Nephron progenitor cell (in vitro differentiated cells): ENCODE measurements at regions not wholly inside any gene's neighbourhood (a gene's known extent, or its start where the extent isn't known, plus 50 kb on each side); places are given as distances from the start of the nearest gene placed in this dataset.

Experiments
- DNase-seq: peaks from one replicate; pipeline ENCODE4 v3.0.0; 2021
- H3K27ac Mint-ChIP-seq: 2 replicates; pipeline ENCODE4 v1.8.0; 2021; ENCODE audit warnings: mild to moderate bottlenecking, moderate library complexity, mixed read lengths
- H3K27me3 Mint-ChIP-seq: 2 replicates; pipeline ENCODE4 v1.8.0; 2021; ENCODE audit warnings: mild to moderate bottlenecking, low read depth, mixed read lengths; ENCODE audit not compliant: poor library complexity
- H3K36me3 Mint-ChIP-seq: 2 replicates; pipeline ENCODE4 v1.8.0; 2021; ENCODE audit warnings: low read depth, mixed read lengths
- H3K4me1 Mint-ChIP-seq: 2 replicates; pipeline ENCODE4 v1.8.0; 2021; ENCODE audit warnings: mixed read lengths
- H3K4me3 Mint-ChIP-seq: 2 replicates; pipeline ENCODE4 v1.8.0; 2021; ENCODE audit warnings: mild to moderate bottlenecking, moderate library complexity, mixed read lengths
- H3K9me3 Mint-ChIP-seq: 2 replicates; pipeline ENCODE4 v1.8.0; 2021; ENCODE audit warnings: mild to moderate bottlenecking, moderate library complexity, mixed read lengths
- TF ChIP-seq, protein P1 (sequence below): fragments of 200-600 bp; sonication (generic); IDR thresholded peaks from 2 replicates; pipeline ENCODE4 v1.5.0; 2021; ENCODE audit warnings: antibody characterized with exemption

- Mint-ChIP-seq H3K36me3 (no peaks in the 10 kb centered on the region), H3K4me3 (no peak overlapping the region), H3K9me3 (no peaks in the 10 kb centered on the region), H3K27ac (no peak overlapping the region), H3K27me3 (peaks cover 4% of the 10 kb centered on the region), H3K4me1 (peaks cover 17% of the 10 kb centered on the region)
- TF ChIP-seq, protein P1, sequence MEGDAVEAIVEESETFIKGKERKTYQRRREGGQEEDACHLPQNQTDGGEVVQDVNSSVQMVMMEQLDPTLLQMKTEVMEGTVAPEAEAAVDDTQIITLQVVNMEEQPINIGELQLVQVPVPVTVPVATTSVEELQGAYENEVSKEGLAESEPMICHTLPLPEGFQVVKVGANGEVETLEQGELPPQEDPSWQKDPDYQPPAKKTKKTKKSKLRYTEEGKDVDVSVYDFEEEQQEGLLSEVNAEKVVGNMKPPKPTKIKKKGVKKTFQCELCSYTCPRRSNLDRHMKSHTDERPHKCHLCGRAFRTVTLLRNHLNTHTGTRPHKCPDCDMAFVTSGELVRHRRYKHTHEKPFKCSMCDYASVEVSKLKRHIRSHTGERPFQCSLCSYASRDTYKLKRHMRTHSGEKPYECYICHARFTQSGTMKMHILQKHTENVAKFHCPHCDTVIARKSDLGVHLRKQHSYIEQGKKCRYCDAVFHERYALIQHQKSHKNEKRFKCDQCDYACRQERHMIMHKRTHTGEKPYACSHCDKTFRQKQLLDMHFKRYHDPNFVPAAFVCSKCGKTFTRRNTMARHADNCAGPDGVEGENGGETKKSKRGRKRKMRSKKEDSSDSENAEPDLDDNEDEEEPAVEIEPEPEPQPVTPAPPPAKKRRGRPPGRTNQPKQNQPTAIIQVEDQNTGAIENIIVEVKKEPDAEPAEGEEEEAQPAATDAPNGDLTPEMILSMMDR, result no peak
- no peak for DNase-seq
Observed at GRCh38 chr9:23615569-23615968, 210.5 kb downstream of the ELAVL2 start.

GRCh38 chr9:23621188-23621587 lies 204.9 kb downstream of the ELAVL2 start:
- Mint-ChIP-seq H3K36me3 (peaks cover 9% of the 10 kb centered on the region), H3K9me3 (peaks cover 5% of the 10 kb centered on the region), H3K4me1 (peaks cover 41% of the 10 kb centered on the region), H3K27me3 (no peaks in the 10 kb centered on the region), H3K4me3 (no peak overlapping the region), H3K27ac (peak overlapping the region; percentile 83)
- TF ChIP-seq, protein P1, result no peak
- DNase-seq, result no peak

GRCh38 chr9:23621924-23622323 lies 204.1 kb downstream of the ELAVL2 start:
- TF ChIP-seq, protein P1, result no peak
- Mint-ChIP-seq H3K4me3 (no peak overlapping the region), H3K27me3 (no peaks in the 10 kb centered on the region), H3K27ac (peak overlapping the region; percentile 90), H3K36me3 (peaks cover 9% of the 10 kb centered on the region), H3K9me3 (peaks cover 11% of the 10 kb centered on the region), H3K4me1 (peaks cover 41% of the 10 kb centered on the region)
- peak; percentile 4 for DNase-seq

GRCh38 chr9:23622396-23622795 lies 203.6 kb downstream of the ELAVL2 start:
- H3K4me1 Mint-ChIP-seq, result peaks cover 41% of the 10 kb centered on the region
- H3K9me3 Mint-ChIP-seq, result peaks cover 11% of the 10 kb centered on the region
- H3K36me3 Mint-ChIP-seq, result peaks cover 9% of the 10 kb centered on the region
- DNase-seq, result no peak
- TF ChIP-seq, protein P1, result no peak
- H3K27me3 Mint-ChIP-seq, result no peaks in the 10 kb centered on the region
- H3K4me3 Mint-ChIP-seq, result no peak overlapping the region
- peak overlapping the region; percentile 90 for H3K27ac Mint-ChIP-seq

- H3K27me3 Mint-ChIP-seq, result no peaks in the 10 kb centered on the region
- no peak overlapping the region for H3K27ac Mint-ChIP-seq
- peaks cover 18% of the 10 kb centered on the region for H3K9me3 Mint-ChIP-seq
- peaks cover 12% of the 10 kb centered on the region for H3K36me3 Mint-ChIP-seq
- TF ChIP-seq, protein P1, result no peak
- H3K4me1 Mint-ChIP-seq, result peaks cover 25% of the 10 kb centered on the region
- no peak for DNase-seq
- no peak overlapping the region for H3K4me3 Mint-ChIP-seq
Observed at GRCh38 chr9:23630488-23630887, 195.6 kb downstream of the ELAVL2 start.

- Mint-ChIP-seq H3K4me1 (peaks cover under 1% of the 10 kb centered on the region), H3K27ac (no peak overlapping the region), H3K36me3 (peaks cover 8% of the 10 kb centered on the region), H3K4me3 (no peak overlapping the region), H3K27me3 (no peaks in the 10 kb centered on the region), H3K9me3 (peaks cover 8% of the 10 kb centered on the region)
- TF ChIP-seq, protein P1, result no peak
- DNase-seq, result no peak
Observed at GRCh38 chr9:23635276-23635675, 190.8 kb downstream of the ELAVL2 start.
